ENCODE measurements at regions not wholly inside any gene's neighbourhood (a gene's known extent, or its start where the extent isn't known, plus 50 kb on each side); places are given as distances from the start of the nearest gene placed in this dataset.

DNA sequence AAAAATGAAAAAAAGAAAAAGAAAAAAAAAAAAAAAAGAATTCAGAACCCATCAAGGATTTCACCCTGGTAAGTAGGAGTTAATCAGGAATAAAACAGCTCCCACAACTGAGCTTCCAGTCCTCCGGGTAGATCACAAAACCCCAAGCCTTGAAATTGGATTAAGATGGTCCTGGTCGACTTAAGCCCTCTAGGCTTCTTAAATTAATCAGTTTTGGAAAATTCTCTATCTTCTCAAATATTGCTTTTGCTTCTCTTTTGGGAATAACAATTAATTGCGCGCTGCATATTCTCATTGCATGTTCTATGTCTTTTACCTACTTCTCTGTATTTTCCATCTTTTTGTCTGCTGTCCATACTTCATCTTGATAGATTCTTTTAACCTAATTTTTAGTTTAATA, 348.0 kb upstream of the MEX3C start:
- Mint-ChIP-seq H3K4me3 (no peak overlapping the region), H3K27me3 (ENCODE audit: low read depth) (no peaks in the 10 kb centered on the region), H3K27ac (no peak overlapping the region), H3K9me3 (no peaks in the 10 kb centered on the region), H3K36me3 (ENCODE audit: insufficient read depth in 1 of 3, low read depth in 3 of 3) (no peaks in the 10 kb centered on the region), H3K4me1 (no peaks in the 10 kb centered on the region)
- H2BK15ac ChIP-seq (ENCODE audit: low read depth, low read length), result no peak overlapping the region
- no peaks in the 10 kb centered on the region for H4K20me1 ChIP-seq (ENCODE audit: control insufficient read depth, insufficient read depth, insufficient read length)
- no peak overlapping the region for H2BK12ac ChIP-seq (ENCODE audit: insufficient read length, low read depth, low read length)
- H3K4me1 ChIP-seq (ENCODE audit: insufficient read depth, low read length), result no peaks in the 10 kb centered on the region
- H3K27me3 ChIP-seq (ENCODE audit: insufficient read depth, low read length), result no peaks in the 10 kb centered on the region
- no peak overlapping the region for H3T11ph ChIP-seq (ENCODE audit: low read length)
- no peak overlapping the region for H2BK20ac ChIP-seq (ENCODE audit: low read depth, low read length, poor library complexity, severe bottlenecking)
- WGBS (ENCODE audit: extremely low coverage, insufficient read length, low lambda C conversion rate), result no CpG with 5 or more reads among the region's 4 CpGs
- H3K79me2 ChIP-seq (ENCODE audit: insufficient read depth, low read length), result no peaks in the 10 kb centered on the region
- no peak overlapping the region for H4K91ac ChIP-seq (ENCODE audit: insufficient read length, low read depth, low read length)
- H2AK5ac ChIP-seq (ENCODE audit: insufficient read length, low read length), result no peak overlapping the region
- no peaks in the 10 kb centered on the region for H3K79me1 ChIP-seq (ENCODE audit: insufficient read depth, low read depth, low read length, poor library complexity, severe bottlenecking)
- no peak overlapping the region for H2BK120ac ChIP-seq (ENCODE audit: low read depth, low read length, poor library complexity, severe bottlenecking)
- no peak overlapping the region for H2BK5ac ChIP-seq (ENCODE audit: insufficient read length, low read length)
- H3K23ac ChIP-seq (ENCODE audit: insufficient read length, low read depth, low read length), result no peak overlapping the region
- no peak for DNase-seq
- no peaks in the 10 kb centered on the region for H3K9me3 ChIP-seq (ENCODE audit: control insufficient read depth, low read depth, low read length)
- no peak overlapping the region for H4K8ac ChIP-seq (replicated peaks; ENCODE audit: insufficient read length, low read depth, low read length)
- H2AFZ ChIP-seq (ENCODE audit: low read length), result no peak overlapping the region
- H3K18ac ChIP-seq (ENCODE audit: insufficient read length, low read depth, low read length), result no peak overlapping the region
- no peak overlapping the region for H3K4me2 ChIP-seq (ENCODE audit: insufficient read depth, insufficient read length, low read length)
- H4K5ac ChIP-seq (ENCODE audit: insufficient read length, low read depth, low read length), result no peak overlapping the region
- H3K27ac ChIP-seq (ENCODE audit: insufficient read length, low read depth, low read length), result no peak overlapping the region
- no peak overlapping the region for H3K56ac ChIP-seq (ENCODE audit: insufficient read length, low read depth, low read length)
- no peak overlapping the region for H3K9ac ChIP-seq (ENCODE audit: extremely low read depth, insufficient read length, low read length)
- H3K14ac ChIP-seq (ENCODE audit: insufficient read depth, low read length), result no peak overlapping the region
- H3K4ac ChIP-seq (ENCODE audit: low read depth, low read length), result no peak overlapping the region
- no peaks in the 10 kb centered on the region for H3K23me2 ChIP-seq (ENCODE audit: insufficient read length, low read depth, low read length, poor library complexity, severe bottlenecking)
- TF ChIP-seq, protein P1, sequence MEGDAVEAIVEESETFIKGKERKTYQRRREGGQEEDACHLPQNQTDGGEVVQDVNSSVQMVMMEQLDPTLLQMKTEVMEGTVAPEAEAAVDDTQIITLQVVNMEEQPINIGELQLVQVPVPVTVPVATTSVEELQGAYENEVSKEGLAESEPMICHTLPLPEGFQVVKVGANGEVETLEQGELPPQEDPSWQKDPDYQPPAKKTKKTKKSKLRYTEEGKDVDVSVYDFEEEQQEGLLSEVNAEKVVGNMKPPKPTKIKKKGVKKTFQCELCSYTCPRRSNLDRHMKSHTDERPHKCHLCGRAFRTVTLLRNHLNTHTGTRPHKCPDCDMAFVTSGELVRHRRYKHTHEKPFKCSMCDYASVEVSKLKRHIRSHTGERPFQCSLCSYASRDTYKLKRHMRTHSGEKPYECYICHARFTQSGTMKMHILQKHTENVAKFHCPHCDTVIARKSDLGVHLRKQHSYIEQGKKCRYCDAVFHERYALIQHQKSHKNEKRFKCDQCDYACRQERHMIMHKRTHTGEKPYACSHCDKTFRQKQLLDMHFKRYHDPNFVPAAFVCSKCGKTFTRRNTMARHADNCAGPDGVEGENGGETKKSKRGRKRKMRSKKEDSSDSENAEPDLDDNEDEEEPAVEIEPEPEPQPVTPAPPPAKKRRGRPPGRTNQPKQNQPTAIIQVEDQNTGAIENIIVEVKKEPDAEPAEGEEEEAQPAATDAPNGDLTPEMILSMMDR (conservative IDR thresholded peaks at IDR 0.05), result no peak
